BE2C (cell line): ENCODE measurements at regions not wholly inside any gene's neighbourhood (a gene's known extent, or its start where the extent isn't known, plus 50 kb on each side); places are given as distances from the start of the nearest gene placed in this dataset.
"Not testable (repeated sequence)": the region's sequence is repeated elsewhere in the genome, so short reads cannot be mapped to it uniquely, and the experiment has no call there.

Experiments
- DNase-seq: peaks from one replicate; pipeline ENCODE4 v3.0.0-alpha.2; 2020
- H3K27me3 ChIP-seq: fragments of 250-450 bp; sonication (Bioruptor Pico); 2 replicates; pipeline ENCODE4 v1.5.1; 2020; ENCODE audit warnings: mild to moderate bottlenecking
- H3K36me3 ChIP-seq: fragments of 250-450 bp; sonication (Bioruptor Pico); 2 replicates; pipeline ENCODE4 v1.5.1; 2020; ENCODE audit warnings: mild to moderate bottlenecking
- H3K4me1 ChIP-seq: fragments of 250-450 bp; sonication (Bioruptor Pico); 2 replicates; pipeline ENCODE4 v1.5.1; 2020
- H3K4me3 ChIP-seq: 2 replicates; pipeline ENCODE4 v1.5.1; 2011; ENCODE audit warnings: low read depth, low read length
- H3K9me3 ChIP-seq: fragments of 250-450 bp; sonication (Bioruptor Pico); 2 replicates; pipeline ENCODE4 v1.5.1; 2020
- CTCF ChIP-seq: IDR thresholded peaks from 2 replicates; pipeline ENCODE4 v1.5.1; 2012; ENCODE audit warnings: mild to moderate bottlenecking, low read depth, low read length

DNA sequence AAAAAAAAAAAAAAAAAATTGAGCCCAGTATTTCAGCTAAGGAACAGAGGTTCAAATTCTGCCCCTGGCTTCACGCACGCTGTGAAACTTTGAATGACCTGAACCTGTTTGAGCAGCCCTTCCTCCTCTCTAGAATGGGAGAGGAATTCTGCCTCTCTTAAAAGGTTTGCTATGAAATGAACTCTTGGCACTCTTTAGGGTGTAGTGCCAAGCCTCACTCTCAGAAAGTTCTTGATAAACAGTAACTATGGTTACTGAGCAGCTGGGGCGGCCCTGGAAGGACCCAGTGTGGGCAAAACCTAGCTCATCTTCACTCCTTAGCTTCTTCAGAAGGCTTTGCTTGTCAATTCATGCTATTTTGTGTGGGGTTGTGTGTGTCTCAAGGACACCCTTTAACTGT, 73.7 kb downstream of the GEMIN8 start:
- no peaks in the 10 kb centered on the region for H3K27me3 ChIP-seq
- H3K4me3 ChIP-seq = no peak overlapping the region
- no peak for TF ChIP-seq CTCF
- no peaks in the 10 kb centered on the region for H3K4me1 ChIP-seq
- H3K9me3 ChIP-seq = no peaks in the 10 kb centered on the region
- DNase-seq = no peak
- H3K36me3 ChIP-seq = no peaks in the 10 kb centered on the region

DNA sequence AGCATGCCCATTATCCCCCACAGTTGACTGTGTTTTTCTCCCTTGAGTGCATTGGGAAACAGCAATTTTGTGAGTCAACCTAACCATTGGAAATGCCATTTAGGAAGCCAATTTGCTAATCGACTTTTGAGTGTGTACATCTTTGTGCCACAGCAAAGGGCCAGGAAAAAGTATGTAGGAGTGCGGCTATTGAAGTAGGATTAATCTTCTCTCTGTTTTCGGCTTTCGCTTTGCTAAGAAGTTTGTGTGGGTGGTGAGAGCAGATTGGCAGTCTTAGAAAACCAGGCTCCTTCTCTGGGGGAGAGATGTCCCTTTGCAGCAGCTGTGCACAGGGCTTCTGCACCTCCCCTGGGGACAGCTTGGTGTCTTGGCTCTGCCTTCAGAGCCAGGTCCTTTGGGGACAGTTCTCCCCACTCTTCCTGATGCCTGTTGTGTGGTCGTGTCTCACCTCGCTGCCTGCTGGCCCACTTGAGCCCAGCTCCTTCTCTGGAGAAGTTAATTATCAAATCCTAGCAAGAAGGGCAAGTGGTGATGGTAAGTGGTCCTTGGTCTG, 74.5 kb downstream of the GEMIN8 start:
- no peaks in the 10 kb centered on the region for H3K4me1 ChIP-seq

GRCh38 chrX:13952581-13952980, 77.1 kb downstream of the GEMIN8 start:
- Histone ChIP-seq H3K9me3 (no peaks in the 10 kb centered on the region), H3K4me3 (no peak overlapping the region), H3K36me3 (no peaks in the 10 kb centered on the region), H3K4me1 (no peaks in the 10 kb centered on the region), H3K27me3 (no peaks in the 10 kb centered on the region)
- DNase-seq = no peak
- TF ChIP-seq CTCF = no peak

More for the DNA sequence above, 74.5 kb downstream of the GEMIN8 start:
- no peak for DNase-seq
- H3K36me3 ChIP-seq = no peaks in the 10 kb centered on the region
- TF ChIP-seq CTCF = no peak
- H3K9me3 ChIP-seq = no peaks in the 10 kb centered on the region
- H3K4me3 ChIP-seq = no peak overlapping the region
- no peaks in the 10 kb centered on the region for H3K27me3 ChIP-seq

DNA sequence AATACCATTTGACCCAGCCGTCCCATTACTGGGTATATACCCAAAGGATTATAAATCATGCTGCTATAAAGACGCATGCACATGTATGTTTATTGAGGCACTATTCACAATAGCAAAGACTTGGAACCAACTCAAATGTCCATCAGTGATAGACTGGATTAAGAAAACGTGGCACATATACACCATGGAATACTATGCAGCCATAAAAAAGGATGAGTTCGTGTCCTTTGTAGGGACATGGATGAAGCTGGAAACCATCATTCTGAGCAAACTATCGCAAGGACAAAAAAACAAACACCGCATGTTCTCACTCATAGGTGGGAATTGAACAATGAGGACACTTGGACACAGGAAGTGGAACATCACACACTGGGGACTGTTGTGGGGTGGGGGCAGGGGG, 83.5 kb downstream of the GEMIN8 start:
- not testable (repeated sequence) for H3K4me1 ChIP-seq, H3K4me3 ChIP-seq, H3K36me3 ChIP-seq, H3K27me3 ChIP-seq, DNase-seq, H3K9me3 ChIP-seq

GRCh38 chrX:13945787-13946186, 83.9 kb downstream of the GEMIN8 start:
- H3K9me3 ChIP-seq, H3K27me3 ChIP-seq, H3K4me3 ChIP-seq, H3K4me1 ChIP-seq, H3K36me3 ChIP-seq, DNase-seq: not testable (repeated sequence)

- no peak for TF ChIP-seq CTCF
- Histone ChIP-seq H3K4me3 (no peak overlapping the region), H3K36me3 (no peaks in the 10 kb centered on the region), H3K27me3 (no peaks in the 10 kb centered on the region), H3K4me1 (peaks cover 10% of the 10 kb centered on the region), H3K9me3 (no peaks in the 10 kb centered on the region)
- DNase-seq = no peak
Observed at GRCh38 chrX:13940671-13941070, 89.0 kb downstream of the GEMIN8 start.

DNA sequence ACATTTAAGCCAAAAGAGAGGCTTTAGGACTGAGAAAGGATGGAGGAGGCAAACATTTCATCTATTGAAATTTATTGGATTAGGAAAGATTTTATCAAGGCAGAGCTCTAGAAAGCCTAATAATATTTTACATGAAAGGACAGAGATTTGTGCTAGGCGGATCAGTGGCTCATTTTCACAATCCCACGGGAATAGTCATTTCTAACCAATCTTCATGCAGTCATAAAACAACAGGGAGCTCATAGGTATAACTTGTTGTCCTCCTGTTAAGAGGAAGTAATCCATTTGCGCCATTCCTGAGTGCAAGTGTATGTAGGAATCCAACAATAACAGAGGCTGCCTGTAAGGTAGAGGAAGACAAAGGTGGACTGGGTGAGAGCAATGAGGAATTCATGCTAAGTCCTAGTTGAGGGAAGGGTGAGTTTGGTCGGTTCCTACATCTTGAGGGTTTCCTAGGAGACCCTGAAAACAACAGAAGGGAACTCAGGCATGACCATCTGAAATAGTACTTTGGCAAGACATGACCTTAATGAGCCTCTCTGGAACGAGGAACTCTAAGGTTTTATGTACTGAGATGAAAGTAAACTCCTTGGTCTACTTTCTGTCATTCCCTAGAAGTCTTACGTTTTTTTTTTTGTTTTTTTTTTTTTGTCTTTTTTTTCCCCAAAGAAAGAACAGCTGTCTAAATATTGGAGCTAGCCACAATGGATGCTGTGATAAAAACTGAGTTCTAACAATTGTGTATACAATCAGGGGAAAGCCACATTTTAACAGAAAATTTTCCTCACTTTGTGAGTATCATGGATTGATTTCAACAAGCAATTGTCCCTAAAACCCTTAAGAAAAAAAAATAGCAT, 89.7 kb downstream of the GEMIN8 start:
- Histone ChIP-seq H3K4me1 (peaks cover 10% of the 10 kb centered on the region), H3K9me3 (no peaks in the 10 kb centered on the region), H3K4me3 (peak overlapping the region; percentile 74), H3K27me3 (no peaks in the 10 kb centered on the region), H3K36me3 (no peaks in the 10 kb centered on the region)
- no peak for DNase-seq
- TF ChIP-seq CTCF = no peak
